OCI-LY7 (cell line): ENCODE measurements at regions not wholly inside any gene's neighbourhood (a gene's known extent, or its start where the extent isn't known, plus 50 kb on each side); places are given as distances from the start of the nearest gene placed in this dataset.

Experiments
- BruUV-seq: library from RNA; stranded (reverse); fragments of 400-500 nt; replicated peaks from 2 replicates; lab custom pipeline; 2021; lab: Mats Ljungman, UMichigan
- CTCF ChIA-PET: fragments of 300-600 bp; sonication (Branson Sonifier 250); formaldehyde crosslinking; loops from one replicate; lab custom pipeline; 2022; ENCODE audit warnings: antibody characterized with exemption; ENCODE audit not compliant: unreplicated experiment; lab: Charles Lee
- POLR2A ChIA-PET: fragments of 300-600 bp; sonication (Branson Sonifier 250); formaldehyde crosslinking; loops from one replicate; lab custom pipeline; 2022; ENCODE audit warnings: antibody characterized with exemption; lab: Charles Lee
- DNase-seq: peaks from one replicate; pipeline ENCODE4 v3.0.0-alpha.2; 2015; ENCODE audit warnings: low spot score
- H2AFZ ChIP-seq: fragments of 200-600 bp; sonication (generic), shearing (Covaris generic); 2 replicates; pipeline ENCODE4 v1.6.1; 2014; ENCODE audit warnings: mild to moderate bottlenecking, antibody characterized with exemption, low read length, moderate library complexity
- H3K27ac ChIP-seq: fragments of 200-600 bp; sonication (generic); 2 replicates; pipeline ENCODE4 v1.5.1; 2014; ENCODE audit warnings: mixed run types, low read depth, mild to moderate bottlenecking, moderate library complexity, low read length, inconsistent platforms; ENCODE audit not compliant: poor library complexity, severe bottlenecking
- H3K36me3 ChIP-seq: fragments of 200-600 bp; sonication (generic); 2 replicates; pipeline ENCODE4 v1.6.1; 2014; ENCODE audit warnings: mild to moderate bottlenecking, antibody characterized with exemption, low read length, moderate library complexity, mixed read lengths; ENCODE audit not compliant: insufficient read depth
- H3K4me1 ChIP-seq: fragments of 200-600 bp; sonication (generic); 2 replicates; pipeline ENCODE4 v1.5.1; 2014; ENCODE audit warnings: mild to moderate bottlenecking, low read length; ENCODE audit not compliant: insufficient read depth, poor library complexity, severe bottlenecking
- H3K4me2 ChIP-seq: fragments of 200-600 bp; sonication (generic); 2 replicates; pipeline ENCODE4 v1.6.1; 2014; ENCODE audit warnings: mild to moderate bottlenecking, low read length
- H3K4me3 ChIP-seq: fragments of 200-600 bp; sonication (generic); 2 replicates; pipeline ENCODE4 v1.5.1; 2014; ENCODE audit warnings: mild to moderate bottlenecking, low read depth, low read length; ENCODE audit not compliant: poor library complexity, severe bottlenecking
- H3K79me2 ChIP-seq: fragments of 200-600 bp; sonication (generic); 2 replicates; pipeline ENCODE4 v1.6.1; 2016; ENCODE audit warnings: low read depth, mild to moderate bottlenecking, low read length, moderate library complexity, mixed read lengths; ENCODE audit not compliant: insufficient read depth
- H3K9me2 ChIP-seq: fragments of 200-600 bp; sonication (generic); 2 replicates; pipeline ENCODE4 v1.6.1; 2016; ENCODE audit warnings: mild to moderate bottlenecking, low read length, mixed read lengths; ENCODE audit not compliant: insufficient read depth
- H3K9me3 ChIP-seq: fragments of 200-600 bp; sonication (generic); 2 replicates; pipeline ENCODE4 v1.6.1; 2014; ENCODE audit warnings: mild to moderate bottlenecking, mixed run types, low read length, mixed read lengths
- H4K20me1 ChIP-seq: fragments of 200-600 bp; sonication (generic); 2 replicates; pipeline ENCODE4 v1.6.1; 2014; ENCODE audit warnings: mild to moderate bottlenecking, antibody characterized with exemption, low read length, moderate library complexity, mixed read lengths; ENCODE audit not compliant: insufficient read depth
- EZH2phosphoT487 ChIP-seq: fragments of 200-600 bp; sonication (generic); IDR thresholded peaks from 2 replicates; pipeline ENCODE4 v1.6.1; 2018; ENCODE audit warnings: low read depth, borderline replicate concordance, mild to moderate bottlenecking, mixed run types, antibody characterized with exemption, low read length, moderate library complexity, mixed read lengths
- intact Hi-C: fragments of 100-400 bp; cut with micrococcal nuclease; formaldehyde crosslinking; loops from one replicate; pipeline ENCODE4 v1.10.0; 2022; ENCODE audit not compliant: unreplicated experiment
- TF ChIP-seq, protein P1 (sequence below): fragments of 200-600 bp; sonication (generic); conservative IDR thresholded peaks from 2 replicates; pipeline ENCODE4 v1.5.1; 2014; ENCODE audit warnings: mild to moderate bottlenecking, antibody characterized with exemption, low read length, moderate library complexity, mixed read lengths

DNA sequence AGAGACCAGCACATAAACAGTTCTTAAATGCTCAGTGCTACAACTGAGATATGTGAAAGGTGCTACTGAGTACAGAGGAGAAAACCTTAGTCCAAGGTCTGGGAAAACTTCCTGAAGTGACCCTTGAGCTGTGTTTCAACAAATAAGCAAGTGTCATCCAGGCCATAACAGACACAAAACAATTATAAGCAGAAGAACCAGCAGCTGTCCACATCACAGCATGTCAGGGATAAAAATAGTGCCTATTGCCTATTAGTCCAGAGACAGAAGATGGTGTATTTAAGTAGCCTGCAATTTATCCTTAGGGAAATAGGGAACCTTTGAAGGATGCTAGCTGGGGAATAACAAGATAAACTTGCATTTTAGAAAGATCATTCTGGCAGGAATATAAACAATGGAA is 237.8 kb downstream of the SPTSSA start:
- no peak overlapping the region for H3K27ac ChIP-seq
- no peaks in the 10 kb centered on the region for H4K20me1 ChIP-seq
- BruUV-seq: no TSS peak
- no peak overlapping the region for H3K4me2 ChIP-seq
- no peaks in the 10 kb centered on the region for H3K9me2 ChIP-seq
- H3K36me3 ChIP-seq: no peaks in the 10 kb centered on the region
- no peaks in the 10 kb centered on the region for H3K79me2 ChIP-seq
- H3K9me3 ChIP-seq: no peaks in the 10 kb centered on the region
- no peak for TF ChIP-seq EZH2phosphoT487
- TF ChIP-seq, protein P1, sequence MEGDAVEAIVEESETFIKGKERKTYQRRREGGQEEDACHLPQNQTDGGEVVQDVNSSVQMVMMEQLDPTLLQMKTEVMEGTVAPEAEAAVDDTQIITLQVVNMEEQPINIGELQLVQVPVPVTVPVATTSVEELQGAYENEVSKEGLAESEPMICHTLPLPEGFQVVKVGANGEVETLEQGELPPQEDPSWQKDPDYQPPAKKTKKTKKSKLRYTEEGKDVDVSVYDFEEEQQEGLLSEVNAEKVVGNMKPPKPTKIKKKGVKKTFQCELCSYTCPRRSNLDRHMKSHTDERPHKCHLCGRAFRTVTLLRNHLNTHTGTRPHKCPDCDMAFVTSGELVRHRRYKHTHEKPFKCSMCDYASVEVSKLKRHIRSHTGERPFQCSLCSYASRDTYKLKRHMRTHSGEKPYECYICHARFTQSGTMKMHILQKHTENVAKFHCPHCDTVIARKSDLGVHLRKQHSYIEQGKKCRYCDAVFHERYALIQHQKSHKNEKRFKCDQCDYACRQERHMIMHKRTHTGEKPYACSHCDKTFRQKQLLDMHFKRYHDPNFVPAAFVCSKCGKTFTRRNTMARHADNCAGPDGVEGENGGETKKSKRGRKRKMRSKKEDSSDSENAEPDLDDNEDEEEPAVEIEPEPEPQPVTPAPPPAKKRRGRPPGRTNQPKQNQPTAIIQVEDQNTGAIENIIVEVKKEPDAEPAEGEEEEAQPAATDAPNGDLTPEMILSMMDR: no peak
- intact Hi-C loops: loop anchor here (10.0 kb wide), 1 partner anchor 379 kb away; no protein-coding TSS in a partner anchor
- ChIA-PET POLR2A (interaction anchor here (1.4 kb wide), 1 partner anchor 11 kb away, joined by 5 read pairs; no protein-coding TSS in a partner anchor), CTCF (no interaction called here)
- H3K4me3 ChIP-seq: no peak overlapping the region
- no peak overlapping the region for H2AFZ ChIP-seq
- no peak for DNase-seq
- no peaks in the 10 kb centered on the region for H3K4me1 ChIP-seq

DNA sequence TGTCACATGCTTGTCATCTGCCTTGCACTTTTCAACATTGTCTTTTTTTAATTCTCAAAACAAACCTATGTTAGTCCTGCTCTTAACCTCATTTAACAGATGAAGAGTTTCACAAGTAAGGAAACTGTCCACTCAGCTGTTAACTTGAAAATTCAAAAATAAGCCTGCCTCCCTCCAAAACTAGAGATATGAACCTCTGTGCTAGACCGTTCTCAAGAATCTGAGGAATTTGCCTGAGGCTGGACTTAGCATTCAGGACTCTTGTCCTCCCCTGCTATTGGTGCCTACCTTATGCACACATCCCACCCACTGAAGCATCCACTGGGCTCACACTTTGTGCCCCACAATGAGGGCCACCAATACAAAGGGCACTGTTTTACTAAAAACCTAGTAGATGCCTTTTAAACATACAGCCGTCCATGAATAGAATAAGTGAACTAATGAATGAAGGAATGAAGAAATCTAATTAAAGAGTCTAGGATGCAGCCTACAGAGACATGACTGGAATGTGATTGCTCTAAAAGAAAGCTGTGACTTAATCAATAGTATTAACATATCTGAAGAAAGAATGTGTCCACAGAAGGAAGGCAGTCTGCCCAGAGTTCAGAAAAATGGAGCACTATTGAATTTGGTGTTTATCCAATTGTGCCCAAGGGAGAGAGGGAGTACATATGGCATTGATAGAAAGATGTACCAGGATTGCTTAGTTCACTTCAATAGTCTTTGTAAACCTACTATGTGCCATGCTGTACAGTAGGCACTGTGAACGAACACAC is 238.5 kb downstream of the SPTSSA start:
- Histone ChIP-seq H2AFZ (no peak overlapping the region), H3K4me1 (no peaks in the 10 kb centered on the region), H3K9me3 (no peaks in the 10 kb centered on the region), H3K4me2 (no peak overlapping the region), H3K27ac (no peak overlapping the region), H3K4me3 (no peak overlapping the region), H4K20me1 (no peaks in the 10 kb centered on the region), H3K9me2 (no peaks in the 10 kb centered on the region), H3K36me3 (no peaks in the 10 kb centered on the region), H3K79me2 (no peaks in the 10 kb centered on the region)
- TF ChIP-seq EZH2phosphoT487: no peak
- TF ChIP-seq, protein P1: no peak
- CTCF ChIA-PET: no interaction called here
- POLR2A ChIA-PET: interaction anchor here (0.6 kb wide), 1 partner anchor 10 kb away, joined by 3 read pairs; no protein-coding TSS in a partner anchor
- no TSS peak for BruUV-seq
- DNase-seq: no peak
- intact Hi-C loops: loop anchor here (10.0 kb wide), 1 partner anchor 379 kb away; no protein-coding TSS in a partner anchor

DNA sequence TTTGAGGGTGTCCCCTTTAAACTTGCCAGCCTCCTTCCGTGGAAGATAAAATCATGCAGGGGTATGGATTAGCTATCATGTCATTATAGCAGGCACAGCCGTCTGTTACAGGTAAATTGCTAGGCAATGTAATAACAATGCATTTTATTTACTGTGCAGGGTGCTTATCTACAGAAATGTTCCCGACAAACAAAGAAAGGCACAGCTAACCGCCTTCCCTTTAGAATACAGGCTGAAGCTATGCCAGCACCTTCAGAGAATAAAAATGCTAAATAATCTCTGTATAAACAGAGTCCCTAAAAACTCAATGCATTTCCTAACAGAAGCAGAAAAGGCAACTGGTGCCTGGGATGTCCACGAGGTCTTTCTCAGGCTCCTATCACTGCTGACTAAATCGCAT is 239.2 kb downstream of the SPTSSA start:
- Histone ChIP-seq H3K36me3 (no peaks in the 10 kb centered on the region), H3K4me1 (no peaks in the 10 kb centered on the region), H2AFZ (no peak overlapping the region), H3K79me2 (no peaks in the 10 kb centered on the region), H3K9me3 (no peaks in the 10 kb centered on the region), H3K4me3 (no peak overlapping the region), H4K20me1 (no peaks in the 10 kb centered on the region), H3K4me2 (no peak overlapping the region), H3K27ac (no peak overlapping the region), H3K9me2 (no peaks in the 10 kb centered on the region)
- TF ChIP-seq EZH2phosphoT487: no peak
- TF ChIP-seq, protein P1: no peak
- intact Hi-C loops: loop anchor here (10.0 kb wide), 1 partner anchor 378 kb away; no protein-coding TSS in a partner anchor
- CTCF ChIA-PET: no interaction called here
- no peak for DNase-seq
- POLR2A ChIA-PET: interaction anchor here (0.6 to 0.7 kb wide), 3 partner anchors 9 to 404 kb away, joined by 3 to 5 read pairs (median 3); no protein-coding TSS in a partner anchor
- BruUV-seq: no TSS peak
